Activated T-cell treated with anti-CD3 and anti-CD28 coated beads, Interleukin-2, amount 50 U/mL, for 24 hours (primary cell): ENCODE measurements at regions not wholly inside any gene's neighbourhood (a gene's known extent, or its start where the extent isn't known, plus 50 kb on each side); places are given as distances from the start of the nearest gene placed in this dataset.
"Not testable (repeated sequence)": the region's sequence is repeated elsewhere in the genome, so short reads cannot be mapped to it uniquely, and the experiment has no call there.

ENCODE experiments used
- DNase-seq: peaks from one replicate; pipeline ENCODE4 v3.0.0-alpha.2; 2020
- H3K27ac Mint-ChIP-seq: 2 replicates; pipeline ENCODE4 v1.8.0; 2020; ENCODE audit warnings: mild to moderate bottlenecking, mixed read lengths
- H3K27me3 Mint-ChIP-seq: 2 replicates; pipeline ENCODE4 v1.8.0; 2020; ENCODE audit warnings: mixed read lengths
- H3K36me3 Mint-ChIP-seq: 2 replicates; pipeline ENCODE4 v1.8.0; 2020; ENCODE audit warnings: low read depth, mixed read lengths
- H3K4me1 Mint-ChIP-seq: 2 replicates; pipeline ENCODE4 v1.8.0; 2020; ENCODE audit warnings: low read depth, mixed read lengths
- H3K4me3 Mint-ChIP-seq: 2 replicates; pipeline ENCODE4 v1.8.0; 2020; ENCODE audit warnings: mild to moderate bottlenecking, moderate library complexity, mixed read lengths
- H3K9me3 Mint-ChIP-seq: 2 replicates; pipeline ENCODE4 v1.8.0; 2020; ENCODE audit warnings: mixed read lengths

GRCh38 chr6:11854408-11855165 is 76.0 kb upstream of the ADTRP start:
- Mint-ChIP-seq H3K27me3 (no peaks in the 10 kb centered on the region), H3K36me3 (no peaks in the 10 kb centered on the region), H3K4me3 (no peak overlapping the region), H3K27ac (no peak overlapping the region), H3K9me3 (no peaks in the 10 kb centered on the region), H3K4me1 (peaks cover 9% of the 10 kb centered on the region)
- no peak for DNase-seq

- no peaks in the 10 kb centered on the region for H3K36me3 Mint-ChIP-seq
These were observed 75.2 kb upstream of the ADTRP start for GRCh38 chr6:11853678-11854407.

GRCh38 chr6:11852061-11852651 is 73.6 kb upstream of the ADTRP start:
- no peaks in the 10 kb centered on the region for H3K9me3 Mint-ChIP-seq
- H3K36me3 Mint-ChIP-seq = no peaks in the 10 kb centered on the region
- no peak for DNase-seq
- no peak overlapping the region for H3K4me3 Mint-ChIP-seq
- H3K27me3 Mint-ChIP-seq = no peaks in the 10 kb centered on the region
- peaks cover 9% of the 10 kb centered on the region for H3K4me1 Mint-ChIP-seq
- no peak overlapping the region for H3K27ac Mint-ChIP-seq

More at GRCh38 chr6:11853678-11854407, 75.2 kb upstream of the ADTRP start:
- H3K27me3 Mint-ChIP-seq = no peaks in the 10 kb centered on the region
- no peak overlapping the region for H3K4me3 Mint-ChIP-seq
- H3K9me3 Mint-ChIP-seq = no peaks in the 10 kb centered on the region
- no peak for DNase-seq
- no peak overlapping the region for H3K27ac Mint-ChIP-seq
- H3K4me1 Mint-ChIP-seq = peaks cover 9% of the 10 kb centered on the region

- H3K36me3 Mint-ChIP-seq = no peaks in the 10 kb centered on the region
- H3K27ac Mint-ChIP-seq = no peak overlapping the region
- H3K4me1 Mint-ChIP-seq = peaks cover 9% of the 10 kb centered on the region
- H3K9me3 Mint-ChIP-seq = no peaks in the 10 kb centered on the region
- H3K27me3 Mint-ChIP-seq = no peaks in the 10 kb centered on the region
- no peak overlapping the region for H3K4me3 Mint-ChIP-seq
- no peak for DNase-seq
These were observed 72.8 kb upstream of the ADTRP start for GRCh38 chr6:11851387-11851786.

- Mint-ChIP-seq H3K27me3 (peaks cover 5% of the 10 kb centered on the region), H3K9me3 (no peaks in the 10 kb centered on the region), H3K4me3 (no peak overlapping the region), H3K27ac (no peak overlapping the region), H3K4me1 (peaks cover 2% of the 10 kb centered on the region), H3K36me3 (no peaks in the 10 kb centered on the region)
- no peak for DNase-seq
These were observed 70.5 kb upstream of the ADTRP start for GRCh38 chr6:11848852-11849731.

- H3K4me1 Mint-ChIP-seq = peaks cover 2% of the 10 kb centered on the region
- no peak overlapping the region for H3K4me3 Mint-ChIP-seq
- H3K9me3 Mint-ChIP-seq = no peaks in the 10 kb centered on the region
- H3K36me3 Mint-ChIP-seq = no peaks in the 10 kb centered on the region
- H3K27ac Mint-ChIP-seq = no peak overlapping the region
- H3K27me3 Mint-ChIP-seq = peaks cover 5% of the 10 kb centered on the region
- DNase-seq = no peak
These were observed 69.7 kb upstream of the ADTRP start for GRCh38 chr6:11848346-11848651.

GRCh38 chr6:11847515-11848345 is 69.1 kb upstream of the ADTRP start:
- no peak overlapping the region for H3K27ac Mint-ChIP-seq
- H3K27me3 Mint-ChIP-seq = peaks cover 5% of the 10 kb centered on the region
- H3K4me3 Mint-ChIP-seq = no peak overlapping the region
- H3K4me1 Mint-ChIP-seq = peaks cover 2% of the 10 kb centered on the region
- no peaks in the 10 kb centered on the region for H3K36me3 Mint-ChIP-seq
- no peaks in the 10 kb centered on the region for H3K9me3 Mint-ChIP-seq
- DNase-seq = no peak

GRCh38 chr6:11847068-11847467 is 68.5 kb upstream of the ADTRP start:
- not testable (repeated sequence) for H3K36me3 Mint-ChIP-seq, H3K9me3 Mint-ChIP-seq, H3K4me3 Mint-ChIP-seq, DNase-seq, H3K4me1 Mint-ChIP-seq, H3K27me3 Mint-ChIP-seq, H3K27ac Mint-ChIP-seq

- Mint-ChIP-seq H3K4me3 (no peak overlapping the region), H3K36me3 (no peaks in the 10 kb centered on the region), H3K27me3 (peaks cover 5% of the 10 kb centered on the region), H3K4me1 (no peaks in the 10 kb centered on the region), H3K27ac (no peak overlapping the region), H3K9me3 (no peaks in the 10 kb centered on the region)
- no peak for DNase-seq
These were observed 67.3 kb upstream of the ADTRP start for GRCh38 chr6:11845664-11846577.

GRCh38 chr6:11842795-11843194 is 64.2 kb upstream of the ADTRP start:
- H3K4me1 Mint-ChIP-seq, H3K27me3 Mint-ChIP-seq, H3K9me3 Mint-ChIP-seq, H3K4me3 Mint-ChIP-seq, DNase-seq, H3K36me3 Mint-ChIP-seq, H3K27ac Mint-ChIP-seq: not testable (repeated sequence)

GRCh38 chr6:11835065-11835464 is 56.5 kb upstream of the ADTRP start:
- Mint-ChIP-seq H3K36me3 (no peaks in the 10 kb centered on the region), H3K9me3 (peaks cover 10% of the 10 kb centered on the region), H3K27ac (no peak overlapping the region), H3K4me3 (no peak overlapping the region), H3K4me1 (no peaks in the 10 kb centered on the region), H3K27me3 (peaks cover 2% of the 10 kb centered on the region)
- DNase-seq = no peak

- H3K27me3 Mint-ChIP-seq = peaks cover 2% of the 10 kb centered on the region
- DNase-seq = no peak
- H3K4me1 Mint-ChIP-seq = no peaks in the 10 kb centered on the region
- peaks cover 5% of the 10 kb centered on the region for H3K9me3 Mint-ChIP-seq
- no peaks in the 10 kb centered on the region for H3K36me3 Mint-ChIP-seq
- no peak overlapping the region for H3K27ac Mint-ChIP-seq
- H3K4me3 Mint-ChIP-seq = no peak overlapping the region
These were observed 55.3 kb upstream of the ADTRP start for GRCh38 chr6:11833626-11834592.
